HL-60 (cell line): ENCODE measurements at regions not wholly inside any gene's neighbourhood (a gene's known extent, or its start where the extent isn't known, plus 50 kb on each side); places are given as distances from the start of the nearest gene placed in this dataset.

ENCODE experiments used
- POLR2AphosphoS5 ChIP-seq: IDR thresholded peaks from 2 replicates; pipeline ENCODE4 v1.6.1; 2012; ENCODE audit warnings: low read depth
- SPI1 ChIP-seq: IDR thresholded peaks from 2 replicates; pipeline ENCODE4 v1.6.1; 2012; ENCODE audit warnings: low read depth, mild to moderate bottlenecking, borderline replicate concordance
- TF ChIP-seq, protein P1 (sequence below): IDR thresholded peaks from one replicate; pipeline ENCODE4 v1.5.1; 2011; ENCODE audit warnings: low read length, control low read depth, inconsistent platforms; ENCODE audit not compliant: insufficient read depth
- TF ChIP-seq, protein P2 (sequence below): IDR thresholded peaks from 2 replicates; pipeline ENCODE4 v1.6.1; 2012; ENCODE audit warnings: low read depth; ENCODE audit not compliant: insufficient replicate concordance

DNA sequence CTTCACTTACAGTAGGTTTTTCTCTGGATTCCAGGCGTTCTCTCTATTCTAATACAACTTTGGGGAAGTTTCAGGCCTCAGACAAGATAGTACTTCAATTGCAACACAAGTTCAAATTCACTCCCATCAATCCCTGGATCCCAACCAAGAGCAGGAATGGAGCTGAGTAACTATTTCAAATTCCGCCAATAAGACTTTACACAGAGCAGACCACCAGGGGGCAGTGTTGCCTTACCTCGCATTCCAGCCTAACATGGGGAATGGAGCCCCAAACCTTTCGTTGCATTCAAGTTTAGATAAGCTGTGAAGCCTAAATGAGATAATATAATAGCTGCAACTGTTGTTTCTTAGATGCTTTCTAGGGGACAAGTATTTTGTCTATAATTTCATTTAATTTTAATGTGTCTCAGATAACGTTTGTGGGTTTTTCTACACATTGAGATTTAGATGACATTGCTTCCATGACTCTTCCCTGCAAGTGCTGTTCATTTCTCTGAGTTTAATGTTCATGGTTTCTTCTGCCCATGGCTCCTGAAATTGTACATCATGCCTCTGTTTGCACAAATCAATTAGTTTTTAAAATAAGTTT is 186.7 kb downstream of the NSUN3 start:
- TF ChIP-seq, protein P1, sequence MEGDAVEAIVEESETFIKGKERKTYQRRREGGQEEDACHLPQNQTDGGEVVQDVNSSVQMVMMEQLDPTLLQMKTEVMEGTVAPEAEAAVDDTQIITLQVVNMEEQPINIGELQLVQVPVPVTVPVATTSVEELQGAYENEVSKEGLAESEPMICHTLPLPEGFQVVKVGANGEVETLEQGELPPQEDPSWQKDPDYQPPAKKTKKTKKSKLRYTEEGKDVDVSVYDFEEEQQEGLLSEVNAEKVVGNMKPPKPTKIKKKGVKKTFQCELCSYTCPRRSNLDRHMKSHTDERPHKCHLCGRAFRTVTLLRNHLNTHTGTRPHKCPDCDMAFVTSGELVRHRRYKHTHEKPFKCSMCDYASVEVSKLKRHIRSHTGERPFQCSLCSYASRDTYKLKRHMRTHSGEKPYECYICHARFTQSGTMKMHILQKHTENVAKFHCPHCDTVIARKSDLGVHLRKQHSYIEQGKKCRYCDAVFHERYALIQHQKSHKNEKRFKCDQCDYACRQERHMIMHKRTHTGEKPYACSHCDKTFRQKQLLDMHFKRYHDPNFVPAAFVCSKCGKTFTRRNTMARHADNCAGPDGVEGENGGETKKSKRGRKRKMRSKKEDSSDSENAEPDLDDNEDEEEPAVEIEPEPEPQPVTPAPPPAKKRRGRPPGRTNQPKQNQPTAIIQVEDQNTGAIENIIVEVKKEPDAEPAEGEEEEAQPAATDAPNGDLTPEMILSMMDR, result peak; percentile 59
- TF ChIP-seq, protein P2, sequence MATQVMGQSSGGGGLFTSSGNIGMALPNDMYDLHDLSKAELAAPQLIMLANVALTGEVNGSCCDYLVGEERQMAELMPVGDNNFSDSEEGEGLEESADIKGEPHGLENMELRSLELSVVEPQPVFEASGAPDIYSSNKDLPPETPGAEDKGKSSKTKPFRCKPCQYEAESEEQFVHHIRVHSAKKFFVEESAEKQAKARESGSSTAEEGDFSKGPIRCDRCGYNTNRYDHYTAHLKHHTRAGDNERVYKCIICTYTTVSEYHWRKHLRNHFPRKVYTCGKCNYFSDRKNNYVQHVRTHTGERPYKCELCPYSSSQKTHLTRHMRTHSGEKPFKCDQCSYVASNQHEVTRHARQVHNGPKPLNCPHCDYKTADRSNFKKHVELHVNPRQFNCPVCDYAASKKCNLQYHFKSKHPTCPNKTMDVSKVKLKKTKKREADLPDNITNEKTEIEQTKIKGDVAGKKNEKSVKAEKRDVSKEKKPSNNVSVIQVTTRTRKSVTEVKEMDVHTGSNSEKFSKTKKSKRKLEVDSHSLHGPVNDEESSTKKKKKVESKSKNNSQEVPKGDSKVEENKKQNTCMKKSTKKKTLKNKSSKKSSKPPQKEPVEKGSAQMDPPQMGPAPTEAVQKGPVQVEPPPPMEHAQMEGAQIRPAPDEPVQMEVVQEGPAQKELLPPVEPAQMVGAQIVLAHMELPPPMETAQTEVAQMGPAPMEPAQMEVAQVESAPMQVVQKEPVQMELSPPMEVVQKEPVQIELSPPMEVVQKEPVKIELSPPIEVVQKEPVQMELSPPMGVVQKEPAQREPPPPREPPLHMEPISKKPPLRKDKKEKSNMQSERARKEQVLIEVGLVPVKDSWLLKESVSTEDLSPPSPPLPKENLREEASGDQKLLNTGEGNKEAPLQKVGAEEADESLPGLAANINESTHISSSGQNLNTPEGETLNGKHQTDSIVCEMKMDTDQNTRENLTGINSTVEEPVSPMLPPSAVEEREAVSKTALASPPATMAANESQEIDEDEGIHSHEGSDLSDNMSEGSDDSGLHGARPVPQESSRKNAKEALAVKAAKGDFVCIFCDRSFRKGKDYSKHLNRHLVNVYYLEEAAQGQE, result no peak
- no peak for TF ChIP-seq POLR2AphosphoS5
- TF ChIP-seq SPI1, result no peak
